ENCODE measurements at regions not wholly inside any gene's neighbourhood (a gene's known extent, or its start where the extent isn't known, plus 50 kb on each side); places are given as distances from the start of the nearest gene placed in this dataset.
A peak's percentile ranks its signal among the peaks of the same experiment; 100 is the strongest.

DNA sequence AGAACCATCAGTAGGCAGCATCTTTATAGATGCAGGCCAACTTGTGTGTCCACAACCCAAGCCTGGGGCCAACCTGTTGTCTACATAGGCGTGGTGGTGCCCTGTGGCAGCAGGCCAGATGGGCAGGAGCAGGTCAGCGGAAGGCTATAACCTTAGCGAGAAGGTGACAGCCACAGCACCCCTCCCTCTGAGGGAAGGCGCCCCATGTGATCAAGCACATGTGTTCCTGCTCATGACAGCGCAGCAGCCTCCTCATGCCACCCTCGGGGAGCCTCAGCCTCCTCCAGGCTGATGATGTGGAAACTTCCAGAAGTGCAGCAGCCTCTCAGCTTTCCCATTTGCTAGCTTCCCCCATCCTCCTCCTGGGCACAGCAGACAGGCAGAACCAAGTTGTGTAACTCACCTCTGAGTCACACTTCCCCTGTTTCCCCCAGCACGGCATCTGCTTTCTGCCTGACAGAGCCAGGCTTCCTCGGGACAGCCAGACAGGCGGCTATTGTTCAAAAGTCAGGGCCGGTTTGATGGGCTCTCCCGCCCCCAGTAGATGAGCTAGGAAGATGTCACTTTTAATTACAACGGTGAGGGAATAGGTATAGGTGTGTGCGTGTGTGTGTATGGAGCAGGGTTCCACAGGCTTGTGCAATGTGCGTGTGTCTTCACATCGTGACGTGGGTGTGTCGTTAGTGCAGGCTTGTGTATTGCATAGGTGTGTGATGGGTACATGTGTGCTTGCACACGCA, 312.0 kb upstream of the ZMIZ1 start:
- DNase-seq (peak; percentile 48), ATAC-seq (peak; percentile 79)

DNA sequence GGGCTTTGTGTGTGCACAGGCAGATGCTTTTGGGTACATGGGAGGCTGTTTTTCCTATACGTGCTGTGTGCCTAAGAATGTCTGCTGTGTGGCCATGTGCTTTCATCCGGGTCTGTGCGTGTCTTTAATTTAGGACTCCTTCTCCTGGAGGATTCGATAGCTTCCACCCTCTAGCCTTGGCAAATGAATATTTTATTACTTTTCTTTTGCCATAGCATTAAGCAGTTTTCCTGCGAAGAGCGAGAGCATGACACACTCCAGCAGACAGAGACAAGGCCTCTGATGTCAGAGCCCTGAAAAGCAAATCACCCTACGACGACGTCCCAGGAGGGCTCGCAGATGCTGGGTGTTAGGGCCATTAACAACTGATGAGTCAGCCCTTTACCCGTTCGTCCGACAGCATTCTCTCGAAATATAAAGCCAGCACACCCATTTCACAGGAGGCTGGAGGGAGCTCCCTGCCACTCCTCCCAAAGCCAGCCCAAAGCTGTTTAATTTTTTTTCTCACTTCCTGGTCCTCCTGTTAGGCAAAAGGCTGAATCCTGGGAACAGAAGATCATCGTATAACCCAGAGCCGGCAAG, 311.3 kb upstream of the ZMIZ1 start:
- ATAC-seq, result no peak
- no peak for DNase-seq

DNA sequence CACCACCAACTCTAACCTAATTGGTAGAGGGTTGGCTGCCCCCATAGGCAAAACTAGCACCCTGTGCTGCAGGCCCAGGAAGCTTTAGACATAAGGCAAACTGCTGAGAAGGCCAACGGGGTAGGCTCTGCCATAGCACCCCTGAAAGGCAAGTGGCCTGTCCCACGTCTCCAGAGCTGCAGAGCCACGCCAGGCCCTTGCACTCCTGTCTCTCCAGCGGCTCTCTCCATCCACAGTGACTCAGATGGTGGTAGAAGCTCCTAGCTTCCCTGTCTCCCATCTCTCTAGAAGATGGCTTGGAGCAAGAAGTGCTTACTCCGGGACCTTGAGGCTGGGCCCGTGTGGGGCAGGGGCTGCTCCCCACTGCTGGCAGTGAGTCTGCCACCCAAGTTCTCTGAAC, 310.6 kb upstream of the ZMIZ1 start:
- DNase-seq (no peak), ATAC-seq (no peak)

DNA sequence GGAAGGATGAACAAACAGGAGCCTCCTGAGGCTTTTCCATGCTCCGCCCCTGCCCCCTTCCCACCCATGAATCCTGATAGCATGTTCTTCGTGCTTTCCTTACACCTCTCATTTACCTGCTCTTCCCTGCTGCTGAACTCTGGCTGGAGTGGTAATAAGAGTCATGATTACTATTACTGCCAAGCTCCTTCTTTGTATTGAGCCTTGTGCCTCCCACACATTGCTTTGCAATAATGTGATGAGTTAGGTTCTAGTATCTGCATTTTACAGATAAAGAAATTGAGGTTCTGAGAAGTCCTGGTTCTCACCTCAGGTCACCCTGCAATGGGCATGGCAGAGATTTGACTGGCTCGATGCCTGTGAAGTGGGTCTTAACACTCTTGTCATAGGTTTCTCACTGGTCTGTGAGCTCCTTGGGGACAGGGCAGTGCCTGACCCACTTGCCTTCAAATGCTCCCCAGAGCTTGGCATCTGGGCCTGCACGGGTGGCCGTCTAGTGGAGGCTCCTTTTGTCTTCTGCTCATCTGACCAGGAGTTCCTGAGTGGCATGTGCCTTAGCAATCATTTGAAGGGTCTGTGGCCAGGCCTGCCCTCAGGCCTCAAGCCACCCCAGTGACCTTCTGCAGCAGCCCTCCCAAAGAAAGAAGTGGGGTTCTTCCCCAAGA, 309.2 kb upstream of the ZMIZ1 start:
- ATAC-seq, result no peak

DNA sequence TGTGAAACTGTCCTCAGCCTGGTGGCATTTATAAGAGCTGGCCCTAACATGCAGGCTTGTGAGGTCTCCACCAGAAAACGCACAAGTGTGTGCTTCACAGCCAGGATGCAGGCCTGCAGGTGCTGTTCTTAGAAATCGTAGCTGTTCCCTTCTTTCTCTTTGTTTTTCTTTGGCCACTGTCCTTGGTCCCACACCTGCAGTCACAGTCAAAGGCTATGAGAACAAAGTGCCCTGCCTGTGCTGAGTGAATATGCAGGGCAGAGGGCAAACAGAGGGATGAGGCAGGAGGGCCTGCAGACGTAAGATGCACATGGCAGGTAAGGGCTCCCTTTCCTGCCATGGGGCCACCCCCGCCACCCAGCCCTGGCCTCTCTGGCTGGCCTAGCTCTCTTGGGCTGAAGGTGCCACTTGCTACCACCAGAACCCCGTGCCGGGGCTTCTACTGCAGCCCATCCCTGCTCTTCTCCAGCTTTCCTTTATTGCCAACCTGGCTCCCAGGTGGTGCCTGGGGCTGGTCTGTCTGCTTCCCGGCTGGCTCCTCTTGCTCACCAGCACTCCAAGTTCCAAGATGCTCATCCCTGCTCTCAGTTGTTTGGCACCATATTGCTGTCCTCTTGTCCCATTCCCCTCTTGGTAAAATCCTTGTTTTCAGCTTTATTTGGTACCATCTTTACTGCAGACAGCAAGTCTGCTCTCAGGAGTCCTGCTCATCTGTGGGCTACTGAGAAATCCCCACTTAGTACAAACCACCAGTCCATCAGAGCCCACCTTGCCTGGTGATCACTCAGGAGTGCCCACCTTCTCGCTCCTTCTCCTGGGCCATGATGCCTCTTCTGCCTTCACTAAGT, 308.1 kb upstream of the ZMIZ1 start:
- ATAC-seq (no peak), DNase-seq (no peak)

More for the DNA sequence above, 309.2 kb upstream of the ZMIZ1 start:
- DNase-seq, result no peak

DNA sequence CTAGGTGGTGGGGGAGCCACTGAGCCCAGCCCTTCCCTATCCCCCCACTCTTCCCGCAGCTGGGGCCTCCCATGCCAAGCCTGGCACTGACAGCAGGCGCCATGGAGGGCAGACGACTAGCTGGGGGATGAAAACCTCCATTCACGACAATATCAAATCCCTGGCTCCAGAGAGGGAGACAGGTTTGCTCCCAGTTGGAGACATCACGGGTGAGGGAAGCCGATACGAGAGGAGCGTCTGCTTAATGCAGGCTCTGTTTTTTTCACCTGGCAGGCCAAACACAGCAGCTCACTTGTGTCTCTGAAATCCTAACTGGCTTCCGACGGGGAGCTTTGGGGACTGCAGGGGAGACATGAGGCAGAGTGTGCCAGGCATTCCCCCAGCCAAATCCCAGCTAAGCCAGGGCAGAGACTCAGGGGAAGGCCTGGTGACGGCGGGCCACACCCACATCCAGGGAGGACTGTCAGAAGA, 307.4 kb upstream of the ZMIZ1 start:
- DNase-seq, result no peak
- no peak for ATAC-seq

DNA sequence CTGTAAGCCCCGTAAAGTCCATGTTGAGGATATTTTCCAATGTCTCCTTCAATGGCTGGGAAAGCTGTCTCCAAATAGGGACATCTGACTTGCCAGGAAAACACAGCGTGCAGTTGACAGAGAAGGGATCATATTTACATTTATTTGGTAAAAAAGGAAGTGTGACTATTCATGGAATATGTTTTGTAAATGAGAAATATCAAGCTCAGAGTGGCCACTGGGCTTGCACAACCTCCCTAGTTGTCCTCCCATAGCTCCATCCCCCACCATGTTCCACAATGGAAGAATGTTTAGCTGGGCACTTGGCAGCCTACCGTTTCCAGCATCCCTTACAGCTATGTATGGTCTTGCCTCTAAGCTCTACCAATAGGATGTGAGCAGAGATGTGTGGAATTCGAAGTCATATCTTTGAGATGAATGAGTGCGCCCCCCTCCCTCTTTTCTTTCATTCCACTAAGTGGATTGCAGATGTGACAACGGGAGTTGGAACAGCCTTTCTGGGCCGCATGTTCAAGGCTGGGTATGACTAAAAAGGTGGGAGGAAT, 306.6 kb upstream of the ZMIZ1 start:
- ATAC-seq, result no peak

DNA sequence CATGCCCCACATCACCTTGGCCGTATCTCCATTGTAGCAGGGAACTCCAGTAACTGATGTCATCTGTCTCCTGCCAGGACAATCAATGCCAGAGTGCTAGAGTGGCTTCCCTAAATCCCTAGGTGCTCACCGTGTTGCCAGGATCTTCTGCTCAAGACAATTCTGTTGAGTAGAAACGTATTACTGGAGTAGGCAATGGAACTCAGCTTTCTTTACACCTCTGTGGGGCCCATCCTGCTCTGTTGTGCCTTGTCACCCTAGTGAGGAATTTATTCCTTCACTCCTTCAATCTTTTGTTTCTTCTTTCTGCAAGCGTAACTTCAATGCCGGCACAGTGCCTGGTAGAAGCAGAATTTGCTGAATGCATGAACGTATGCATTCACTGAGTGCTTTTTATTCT, 305.5 kb upstream of the ZMIZ1 start:
- ATAC-seq (no peak), DNase-seq (no peak)

More for the DNA sequence above, 306.6 kb upstream of the ZMIZ1 start:
- DNase-seq, result no peak

DNA sequence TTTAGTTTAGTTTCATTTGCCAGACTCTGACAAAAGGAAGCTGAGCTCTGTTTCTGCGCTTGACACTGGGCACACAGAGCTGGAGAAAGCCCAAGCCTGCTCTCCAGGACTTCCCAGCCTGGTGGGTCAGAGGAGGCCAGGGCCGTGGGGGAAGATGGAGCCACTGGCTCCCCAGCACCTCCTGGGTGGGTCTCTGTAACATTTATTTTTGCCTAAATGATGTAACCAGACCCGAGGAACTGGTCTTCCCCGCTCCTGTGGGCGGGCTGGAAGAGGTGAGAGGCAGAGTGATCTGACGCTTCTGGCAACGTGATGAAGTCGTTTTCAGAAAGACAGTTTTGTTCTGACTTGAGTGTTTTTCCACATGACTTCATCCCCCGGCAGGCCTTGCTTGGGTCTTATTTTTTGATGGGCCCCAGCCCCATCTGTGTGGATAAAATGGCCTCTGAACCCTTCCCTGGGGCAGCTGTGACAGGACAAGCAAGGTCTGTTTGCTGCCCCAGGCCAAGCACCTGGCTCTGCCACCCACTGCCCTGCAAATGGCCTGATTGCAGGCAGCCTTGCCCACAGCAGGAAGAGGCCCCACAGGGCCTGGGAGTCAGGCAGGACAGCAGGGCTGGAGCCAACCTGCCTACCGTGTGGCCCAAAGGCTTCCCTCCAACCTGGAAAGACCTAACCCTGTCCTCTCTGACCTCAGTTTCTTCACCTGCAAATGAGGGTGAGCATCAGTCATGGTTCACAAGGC, 304.9 kb upstream of the ZMIZ1 start:
- DNase-seq (peak; percentile 62), ATAC-seq (peak; percentile 73)

DNA sequence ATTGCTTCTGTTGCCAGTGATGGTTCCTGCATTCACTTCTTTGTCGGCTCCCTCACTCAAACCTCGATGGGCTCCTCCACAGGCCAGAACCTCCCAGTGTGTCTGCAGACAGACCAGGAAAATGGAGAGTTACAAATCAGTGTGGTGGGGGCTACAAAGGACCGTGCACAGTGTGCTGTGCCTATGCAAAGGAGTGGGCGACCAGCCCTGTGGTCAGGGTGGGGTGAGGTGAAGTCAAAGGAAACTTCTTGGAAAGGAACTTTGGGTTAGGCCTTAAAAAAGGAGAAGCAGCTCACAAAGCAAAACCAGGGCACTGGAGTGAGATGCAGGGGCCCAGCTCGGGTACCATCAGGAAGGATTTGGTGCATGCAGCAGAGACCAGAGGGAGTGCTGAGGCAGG, 304.3 kb upstream of the ZMIZ1 start:
- DNase-seq (peak; percentile 26), ATAC-seq (peak; percentile 53)

DNA sequence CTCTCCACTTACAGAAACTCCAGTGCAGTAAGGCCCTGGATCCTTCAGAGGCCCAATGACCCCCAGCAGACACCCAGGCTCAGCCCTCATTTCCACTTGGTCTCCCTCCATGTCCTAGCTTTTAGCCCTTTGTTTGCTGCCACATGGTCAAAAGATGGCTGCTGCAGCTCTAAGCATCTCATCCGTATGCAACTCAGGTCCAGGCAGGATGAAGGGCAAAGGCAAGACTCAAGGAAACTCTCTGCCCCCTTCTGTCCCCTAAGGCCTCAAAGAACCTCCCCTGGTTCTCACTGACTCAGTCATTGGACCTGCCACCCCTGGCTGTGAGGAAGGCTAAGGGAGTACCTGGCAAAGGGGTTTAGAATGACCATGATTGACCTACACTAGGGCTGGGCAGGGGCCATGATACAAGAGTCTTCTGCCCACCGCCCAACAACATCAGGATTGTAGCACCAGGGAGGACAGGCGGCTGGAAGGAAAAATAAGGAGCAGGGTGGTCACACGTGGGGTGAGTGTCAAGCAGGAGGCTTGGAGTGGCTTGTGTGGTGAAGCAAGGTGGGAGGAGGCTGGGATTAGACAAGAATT, 303.8 kb upstream of the ZMIZ1 start:
- no peak for ATAC-seq
- no peak for DNase-seq

DNA sequence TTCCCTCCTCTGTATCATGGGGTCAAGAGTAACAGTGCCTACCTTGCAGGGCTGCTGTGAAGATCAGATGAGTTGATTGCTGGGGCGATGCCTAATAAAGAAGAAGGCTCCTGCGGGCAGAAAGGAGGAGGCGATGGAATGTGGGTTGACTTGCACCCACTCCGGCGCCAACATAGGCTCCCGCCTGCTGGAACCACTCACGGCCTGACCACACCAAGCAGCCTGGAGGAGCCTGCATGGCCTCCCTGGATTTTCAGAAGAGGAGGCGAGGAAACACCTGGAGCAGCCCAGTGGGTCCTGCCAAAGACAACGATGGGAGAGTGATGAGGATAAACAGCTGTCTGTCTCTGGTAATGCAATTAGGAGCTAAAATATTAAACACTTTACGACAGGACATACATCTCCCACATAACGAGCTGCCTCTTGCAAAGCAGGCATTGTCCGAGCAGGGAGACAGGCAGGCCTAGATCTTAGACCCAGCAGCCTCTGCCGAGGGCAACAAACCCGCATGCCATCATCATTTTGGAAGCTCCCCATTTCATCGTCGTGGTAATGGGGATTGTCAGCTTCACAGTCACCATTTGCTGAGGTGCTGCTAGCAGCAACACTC, 302.9 kb upstream of the ZMIZ1 start:
- no peak for ATAC-seq
- DNase-seq, result no peak

DNA sequence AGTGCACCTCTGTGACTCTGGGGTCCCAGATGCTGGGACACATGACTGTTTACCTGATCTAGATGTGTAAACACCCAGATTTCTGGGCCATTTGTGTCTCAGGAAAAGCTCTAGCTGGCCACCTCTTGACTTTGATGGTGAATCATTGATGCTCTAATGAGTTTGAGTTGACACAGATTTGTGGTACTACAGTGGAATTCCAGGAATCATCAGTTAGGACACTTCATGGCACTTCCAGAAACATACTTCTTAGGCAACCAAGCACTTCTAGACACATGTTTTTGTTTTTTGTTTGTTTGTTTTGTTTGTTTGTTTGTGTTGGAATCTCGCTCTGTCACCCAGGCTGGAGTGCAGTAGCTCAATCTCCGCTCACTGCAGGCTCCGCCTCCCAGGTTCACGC, 302.2 kb upstream of the ZMIZ1 start:
- no peak for ATAC-seq
- no peak for DNase-seq

DNA sequence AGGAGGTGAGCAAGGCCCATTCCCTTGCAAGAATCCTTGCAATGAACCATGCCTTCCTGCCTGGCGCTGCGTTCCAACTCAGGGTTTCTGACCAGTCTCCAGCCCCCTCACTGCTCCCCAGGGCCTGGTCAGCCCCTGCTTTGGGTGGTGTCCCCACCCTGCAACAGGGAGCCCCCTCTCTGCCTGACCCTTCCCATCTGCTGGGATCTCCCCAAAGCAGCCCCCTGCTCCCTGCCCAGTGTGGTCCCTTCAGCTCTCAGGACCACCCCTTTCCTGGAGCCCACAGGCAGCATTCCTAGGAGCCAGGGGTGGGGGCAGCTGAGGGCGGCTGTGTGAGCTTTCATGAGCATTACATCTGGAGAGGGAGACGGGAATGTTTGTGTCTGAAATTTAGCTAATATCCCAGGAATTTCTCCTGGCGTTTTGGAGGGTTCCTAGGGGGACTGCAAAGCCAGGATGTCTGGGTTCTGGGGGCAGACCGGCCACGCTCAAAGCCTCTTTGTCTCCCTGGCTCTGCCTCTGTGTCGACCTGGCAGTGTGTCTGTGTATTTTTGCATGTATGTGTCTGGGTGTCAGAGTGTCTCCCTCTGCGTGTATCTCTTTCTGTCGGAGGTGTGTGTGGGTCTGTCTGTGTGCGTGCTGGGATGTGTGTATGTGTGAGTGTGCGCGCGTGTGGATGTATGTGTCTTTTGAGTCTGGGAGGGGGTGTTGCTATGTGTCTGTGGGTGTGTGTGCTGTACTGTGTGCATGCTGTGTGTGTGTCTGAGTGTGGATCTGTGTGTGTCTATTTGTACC, 300.5 kb upstream of the ZMIZ1 start:
- DNase-seq (no peak), ATAC-seq (no peak)

DNA sequence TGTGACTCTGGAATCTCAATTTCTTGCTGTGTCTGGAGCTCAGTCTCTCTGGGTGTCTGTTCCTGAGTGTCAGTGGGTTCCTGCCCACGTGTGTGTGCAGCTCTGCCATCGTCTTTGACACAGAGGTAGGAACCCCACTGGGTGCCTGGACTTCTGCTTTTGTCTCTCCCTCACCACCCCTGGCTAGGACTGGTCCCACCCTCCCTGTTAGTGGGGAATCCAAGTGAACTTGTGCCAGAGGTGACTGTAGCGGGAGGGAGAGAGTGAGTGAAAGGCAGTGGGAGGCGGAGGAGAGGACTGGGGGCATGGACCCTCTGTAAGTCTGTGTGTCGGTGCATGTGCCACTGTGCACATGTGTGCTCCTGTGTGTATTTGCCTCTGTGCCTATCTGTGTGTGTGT, 299.9 kb upstream of the ZMIZ1 start:
- ATAC-seq (no peak), DNase-seq (no peak)

DNA sequence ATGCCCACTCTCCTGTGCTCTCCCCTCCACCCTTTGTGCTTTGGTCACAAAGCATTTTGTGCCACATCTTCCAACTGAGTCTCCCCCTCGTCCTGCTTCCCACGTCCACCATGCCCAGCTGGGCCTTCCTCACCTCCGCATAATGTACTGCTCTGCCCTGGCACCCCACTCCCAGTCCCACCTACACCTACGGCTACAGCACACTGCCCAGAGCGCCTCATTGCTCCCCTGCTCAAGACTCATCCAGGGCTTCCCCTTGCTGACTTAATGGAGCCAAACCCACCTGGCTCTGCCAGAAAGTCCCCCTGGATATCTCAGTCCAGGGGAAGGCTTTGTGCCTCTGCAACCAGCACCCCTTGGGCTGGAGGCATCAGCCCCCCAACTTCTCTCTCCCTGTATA, 299.2 kb upstream of the ZMIZ1 start:
- DNase-seq (no peak), ATAC-seq (no peak)

DNA sequence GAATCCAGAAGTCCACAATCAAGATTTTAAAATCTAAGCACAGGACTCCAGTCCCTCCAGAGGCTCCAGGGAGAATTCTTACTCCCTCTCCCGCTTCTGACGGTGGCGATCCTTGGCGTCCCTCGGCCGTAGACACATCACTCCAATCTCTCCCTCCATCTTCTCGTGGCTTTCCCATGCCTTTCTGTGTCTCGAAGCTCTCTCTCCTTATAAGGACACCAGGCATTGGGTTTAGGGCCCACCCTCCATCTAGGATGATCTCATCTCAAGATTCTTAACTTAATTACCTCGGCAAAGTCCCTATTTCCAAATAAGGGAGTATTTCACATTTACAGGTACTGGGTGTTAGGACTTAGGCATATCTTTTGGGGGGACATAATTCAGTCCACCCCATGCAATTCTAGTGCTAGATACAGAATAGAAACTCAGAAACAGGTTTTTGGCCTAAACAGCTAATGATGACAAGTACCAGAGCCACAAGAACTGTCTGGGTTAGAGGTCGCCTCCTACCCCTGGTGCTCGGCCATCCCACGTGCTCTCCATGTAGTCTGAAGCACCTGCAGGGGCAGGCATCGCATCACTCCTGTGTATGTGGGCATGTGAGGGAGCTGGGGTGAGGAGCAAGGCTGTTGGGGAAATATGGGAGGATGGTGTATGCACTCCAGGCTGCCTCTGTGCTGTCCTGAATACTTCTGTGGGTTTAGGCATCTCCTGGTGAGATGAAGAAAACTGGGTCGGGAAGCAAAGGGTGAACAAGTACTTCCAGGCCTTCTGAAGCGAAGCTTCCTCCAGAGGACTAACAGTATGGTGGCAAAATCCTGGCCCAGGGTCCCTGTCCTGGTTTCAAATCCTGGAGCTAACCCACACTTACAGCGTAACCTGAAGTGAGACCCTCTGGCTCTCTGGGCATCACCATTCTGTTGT, 298.3 kb upstream of the ZMIZ1 start:
- no peak for ATAC-seq
- DNase-seq, result no peak

DNA sequence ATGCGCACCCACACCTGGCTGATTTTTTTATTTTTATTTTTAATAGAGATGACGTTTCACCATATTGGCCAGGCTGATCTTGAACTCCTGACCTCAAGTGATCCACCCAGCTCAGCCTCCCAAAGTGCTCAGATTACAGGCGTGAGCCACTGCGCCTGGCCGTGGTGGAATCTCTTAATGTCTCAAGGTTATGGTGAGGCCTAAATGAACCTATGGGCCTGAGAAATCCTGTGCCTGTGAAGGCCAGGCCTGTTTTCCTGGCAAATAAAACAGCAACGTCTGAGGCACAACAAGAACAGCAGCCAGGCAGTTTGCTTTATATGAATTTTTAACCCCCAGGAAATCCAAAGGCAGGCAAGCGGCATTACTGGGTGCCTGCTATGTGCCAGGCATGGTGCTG, 297.5 kb upstream of the ZMIZ1 start:
- no peak for DNase-seq
- ATAC-seq, result no peak
